H1 (cell line): ENCODE measurements at regions not wholly inside any gene's neighbourhood (a gene's known extent, or its start where the extent isn't known, plus 50 kb on each side); places are given as distances from the start of the nearest gene placed in this dataset.

Source experiments
- CHD7 ChIP-seq: fragments of 300-600 bp; sonication (generic); IDR thresholded peaks from 2 replicates; pipeline ENCODE4 v1.7.1; 2012; ENCODE audit warnings: low read length, moderate library complexity, mild to moderate bottlenecking, inconsistent platforms; ENCODE audit not compliant: insufficient replicate concordance

GRCh38 chr14:97071177-97071576, 274.0 kb downstream of the VRK1 start (continued):
- no peak for TF ChIP-seq CHD7
